ENCODE measurements at regions not wholly inside any gene's neighbourhood (a gene's known extent, or its start where the extent isn't known, plus 50 kb on each side); places are given as distances from the start of the nearest gene placed in this dataset.

- TF ChIP-seq CTCF (IDR thresholded peaks at IDR 0.05) (no peak), EZH2 (IDR thresholded peaks at IDR 0.05; ENCODE audit: borderline replicate concordance, insufficient read depth, low read depth, low read length, poor library complexity, severe bottlenecking) (no peak)
These were observed 59.5 kb upstream of the NCKAP5 start for GRCh38 chr2:133627741-133628140.
